ENCODE measurements at regions not wholly inside any gene's neighbourhood (a gene's known extent, or its start where the extent isn't known, plus 50 kb on each side); places are given as distances from the start of the nearest gene placed in this dataset.

DNA sequence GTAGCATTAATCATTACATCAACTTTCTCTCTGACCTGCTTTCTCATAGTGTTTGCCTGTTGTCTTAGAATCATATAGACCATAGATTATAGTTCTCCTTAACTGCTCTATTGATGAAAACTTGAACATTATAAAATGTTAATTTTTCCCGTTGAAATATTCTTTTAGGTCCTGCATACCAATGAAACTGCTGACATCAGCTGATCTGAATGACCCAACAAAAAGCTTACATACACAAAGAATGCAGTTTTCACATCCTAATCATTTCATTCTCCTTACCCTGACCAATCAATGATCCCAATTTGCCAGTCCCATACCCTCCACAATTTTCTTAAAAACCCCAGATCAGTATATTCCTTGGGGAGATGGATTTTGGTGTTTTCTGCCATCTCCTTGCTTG, 302.9 kb upstream of the MBL2 start:
- WGBS, 2 donors, result 79 to 91% methylated on average over 1 of the region's 1 CpG
- Histone ChIP-seq H3K27ac (no peak overlapping the region), H3K36me3 (no peaks in the 10 kb centered on the region), H3K27me3 (no peaks in the 10 kb centered on the region), H3K4me1 (no peaks in the 10 kb centered on the region), H3K4me3 (no peak overlapping the region), H3K9me3 (no peaks in the 10 kb centered on the region)
- TF ChIP-seq POLR2A (IDR thresholded peaks at IDR 0.05) (no peak), EP300 (IDR thresholded peaks at IDR 0.05) (no peak), CTCF (IDR thresholded peaks at IDR 0.05) (no peak), POLR2AphosphoS5 (IDR thresholded peaks at IDR 0.05) (no peak)
- DNase-seq (no peak), ATAC-seq (ENCODE audit: low FRiP score in 2 of 2) (no peak)

GRCh38 chr10:53072144-53072543, 299.6 kb upstream of the MBL2 start:
- H3K27me3 ChIP-seq, result no peaks in the 10 kb centered on the region
- WGBS, 2 donors, result 88 to 89% methylated on average over 2 of the region's 2 CpGs
- no peak overlapping the region for H3K27ac ChIP-seq
- H3K4me1 ChIP-seq, result no peaks in the 10 kb centered on the region
- H3K36me3 ChIP-seq, result no peaks in the 10 kb centered on the region
- no peak overlapping the region for H3K4me3 ChIP-seq
- DNase-seq (no peak), ATAC-seq (ENCODE audit: low FRiP score in 2 of 2) (no peak)
- no peaks in the 10 kb centered on the region for H3K9me3 ChIP-seq
- no peak for TF ChIP-seq POLR2AphosphoS5 (IDR thresholded peaks at IDR 0.05)
- no peak for TF ChIP-seq EP300 (IDR thresholded peaks at IDR 0.05)
- no peak for TF ChIP-seq POLR2A (IDR thresholded peaks at IDR 0.05)
- no peak for TF ChIP-seq CTCF (IDR thresholded peaks at IDR 0.05)

DNA sequence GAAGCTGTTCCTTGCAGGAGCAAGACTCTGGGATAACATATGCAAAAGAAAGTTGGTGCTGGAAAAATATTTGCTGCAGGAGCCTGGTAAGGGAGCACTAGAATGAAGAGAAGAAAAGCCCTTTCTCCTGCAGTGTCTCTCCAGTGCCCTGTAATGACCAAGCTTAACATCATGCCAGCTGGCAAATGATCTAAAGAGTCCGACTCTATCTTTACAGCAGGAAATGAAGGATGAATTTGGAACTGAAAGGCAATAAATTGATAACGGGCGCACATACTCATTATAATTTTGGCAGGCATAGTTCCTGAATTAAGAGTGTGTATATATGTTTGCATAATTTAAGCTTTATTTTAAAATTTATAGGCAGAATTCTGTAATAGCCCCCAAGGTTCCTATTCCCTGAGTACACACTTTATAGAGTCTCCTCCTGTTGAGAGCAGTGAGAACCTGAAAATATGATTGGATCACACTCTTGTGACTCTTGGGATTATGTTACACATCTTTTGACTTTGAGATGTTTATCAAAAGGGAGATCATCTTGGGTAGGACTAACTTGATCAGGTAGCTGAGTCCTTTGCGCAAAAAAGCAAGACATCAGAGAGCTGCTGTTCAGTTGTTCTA, 299.0 kb upstream of the MBL2 start:
- H3K36me3 ChIP-seq, result no peaks in the 10 kb centered on the region
- H3K4me1 ChIP-seq, result no peaks in the 10 kb centered on the region
- ATAC-seq (ENCODE audit: low FRiP score in 2 of 2), result no peak
- H3K4me3 ChIP-seq, result no peak overlapping the region
- WGBS, 2 donors, result 40 to 49% methylated on average over 4 of the region's 4 CpGs
- no peak for TF ChIP-seq POLR2AphosphoS5 (IDR thresholded peaks at IDR 0.05)
- no peak for TF ChIP-seq POLR2A (IDR thresholded peaks at IDR 0.05)
- no peak for TF ChIP-seq EP300 (IDR thresholded peaks at IDR 0.05)
- no peak for TF ChIP-seq CTCF (IDR thresholded peaks at IDR 0.05)
- DNase-seq, result no peak
- no peak overlapping the region for H3K27ac ChIP-seq
- H3K9me3 ChIP-seq, result no peaks in the 10 kb centered on the region
- H3K27me3 ChIP-seq, result no peaks in the 10 kb centered on the region

- no peak overlapping the region for H3K4me3 ChIP-seq
- no peak for ATAC-seq (ENCODE audit: low FRiP score in 2 of 2)
Measured at GRCh38 chr10:53069013-53069412, 296.4 kb upstream of the MBL2 start.

DNA sequence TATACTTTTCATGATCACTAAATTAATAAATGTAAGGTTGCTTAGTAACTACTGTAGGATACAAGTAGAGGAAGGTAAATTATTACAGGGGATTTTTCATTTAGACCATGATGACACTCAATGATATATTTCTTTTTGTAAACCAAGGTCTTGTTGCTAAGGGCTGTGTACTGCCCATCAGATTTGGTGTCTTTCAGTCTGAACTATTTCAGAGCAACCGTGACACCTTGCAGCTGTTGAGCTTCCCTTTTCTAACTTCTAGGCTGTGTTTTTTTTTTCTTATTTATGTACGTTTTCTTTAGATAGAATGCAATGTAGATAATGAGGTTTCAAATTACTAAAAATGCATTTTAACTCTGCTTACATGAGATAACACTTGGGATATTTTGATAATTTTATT, 292.0 kb upstream of the MBL2 start:
- ATAC-seq (ENCODE audit: low FRiP score in 2 of 2) (no peak), DNase-seq (no peak)
- Histone ChIP-seq H3K36me3 (no peaks in the 10 kb centered on the region), H3K27ac (no peak overlapping the region), H3K4me3 (no peak overlapping the region), H3K27me3 (no peaks in the 10 kb centered on the region), H3K4me1 (no peaks in the 10 kb centered on the region), H3K9me3 (no peaks in the 10 kb centered on the region)
- WGBS, 2 donors, result 35 to 48% methylated on average over 2 of the region's 2 CpGs
- TF ChIP-seq POLR2A (IDR thresholded peaks at IDR 0.05) (no peak), EP300 (IDR thresholded peaks at IDR 0.05) (no peak), CTCF (IDR thresholded peaks at IDR 0.05) (no peak), POLR2AphosphoS5 (IDR thresholded peaks at IDR 0.05) (no peak)

More at GRCh38 chr10:53069013-53069412, 296.4 kb upstream of the MBL2 start:
- H3K27ac ChIP-seq, result no peak overlapping the region
- no peaks in the 10 kb centered on the region for H3K27me3 ChIP-seq
- TF ChIP-seq POLR2AphosphoS5 (IDR thresholded peaks at IDR 0.05) (no peak), EP300 (IDR thresholded peaks at IDR 0.05) (no peak), POLR2A (IDR thresholded peaks at IDR 0.05) (no peak)
- no peak for DNase-seq
- no peaks in the 10 kb centered on the region for H3K9me3 ChIP-seq
- H3K36me3 ChIP-seq, result no peaks in the 10 kb centered on the region
- no peaks in the 10 kb centered on the region for H3K4me1 ChIP-seq
